ENCODE measurements at regions not wholly inside any gene's neighbourhood (a gene's known extent, or its start where the extent isn't known, plus 50 kb on each side); places are given as distances from the start of the nearest gene placed in this dataset.

GRCh38 chr21:16408280-16408679 is 678.5 kb downstream of the USP25 start:
- no peaks in the 10 kb centered on the region for H3K4me1 Mint-ChIP-seq (ENCODE audit: low read depth)
- H3K27me3 Mint-ChIP-seq = no peaks in the 10 kb centered on the region
- intact Hi-C loops (cut with micrococcal nuclease) = no loop called here
- ATAC-seq = no peak
- no peaks in the 10 kb centered on the region for H3K36me3 Mint-ChIP-seq (ENCODE audit: low read depth)
- TF ChIP-seq CTCF (IDR thresholded peaks at IDR 0.05) = no peak
- H3K9me3 Mint-ChIP-seq = peaks cover 2% of the 10 kb centered on the region
- DNase-seq = no peak
- no peak overlapping the region for H3K27ac Mint-ChIP-seq
- CTCF ChIA-PET = no interaction called here
- no peak overlapping the region for H3K4me3 Mint-ChIP-seq
- POLR2A ChIA-PET = no interaction called here

- H3K4me3 Mint-ChIP-seq = no peak overlapping the region
- H3K9me3 Mint-ChIP-seq = peaks cover 2% of the 10 kb centered on the region
- H3K4me1 Mint-ChIP-seq (ENCODE audit: low read depth) = no peaks in the 10 kb centered on the region
- intact Hi-C loops (cut with micrococcal nuclease) = no loop called here
- no peaks in the 10 kb centered on the region for H3K27me3 Mint-ChIP-seq
- DNase-seq = no peak
- no peaks in the 10 kb centered on the region for H3K36me3 Mint-ChIP-seq (ENCODE audit: low read depth)
- H3K27ac Mint-ChIP-seq = no peak overlapping the region
- TF ChIP-seq CTCF (IDR thresholded peaks at IDR 0.05) = no peak
- POLR2A ChIA-PET = no interaction called here
- ATAC-seq = no peak
- CTCF ChIA-PET = no interaction called here
These were observed 679.6 kb downstream of the USP25 start for GRCh38 chr21:16409352-16409751.

- no peak for ATAC-seq
- no peak overlapping the region for H3K4me3 Mint-ChIP-seq
- H3K36me3 Mint-ChIP-seq (ENCODE audit: low read depth) = no peaks in the 10 kb centered on the region
- H3K9me3 Mint-ChIP-seq = peaks cover 1% of the 10 kb centered on the region
- ChIA-PET POLR2A (no interaction called here), CTCF (no interaction called here)
- H3K27ac Mint-ChIP-seq = no peak overlapping the region
- DNase-seq = no peak
- intact Hi-C loops (cut with micrococcal nuclease) = no loop called here
- no peak for TF ChIP-seq CTCF (IDR thresholded peaks at IDR 0.05)
- no peaks in the 10 kb centered on the region for H3K27me3 Mint-ChIP-seq
- H3K4me1 Mint-ChIP-seq (ENCODE audit: low read depth) = no peaks in the 10 kb centered on the region
These were observed 688.4 kb downstream of the USP25 start for GRCh38 chr21:16418226-16418625.

- Mint-ChIP-seq H3K4me1 (ENCODE audit: low read depth) (no peaks in the 10 kb centered on the region), H3K27ac (no peak overlapping the region), H3K4me3 (no peak overlapping the region), H3K27me3 (no peaks in the 10 kb centered on the region), H3K36me3 (ENCODE audit: low read depth) (no peaks in the 10 kb centered on the region), H3K9me3 (peaks cover 1% of the 10 kb centered on the region)
- POLR2A ChIA-PET = no interaction called here
- CTCF ChIA-PET = no interaction called here
- no peak for ATAC-seq
- DNase-seq = no peak
- no peak for TF ChIP-seq CTCF (IDR thresholded peaks at IDR 0.05)
- intact Hi-C loops (cut with micrococcal nuclease) = no loop called here
These were observed 688.9 kb downstream of the USP25 start for GRCh38 chr21:16418642-16419041.

GRCh38 chr21:16419188-16419921 is 689.6 kb downstream of the USP25 start:
- CTCF ChIA-PET = no interaction called here

More at GRCh38 chr21:16419188-16419921, 689.6 kb downstream of the USP25 start:
- Mint-ChIP-seq H3K36me3 (ENCODE audit: low read depth) (no peaks in the 10 kb centered on the region), H3K9me3 (peaks cover 1% of the 10 kb centered on the region), H3K27me3 (no peaks in the 10 kb centered on the region), H3K4me3 (no peak overlapping the region), H3K27ac (no peak overlapping the region), H3K4me1 (ENCODE audit: low read depth) (no peaks in the 10 kb centered on the region)
- intact Hi-C loops (cut with micrococcal nuclease) = no loop called here
- POLR2A ChIA-PET = no interaction called here
- DNase-seq (no peak), ATAC-seq (no peak)
- no peak for TF ChIP-seq CTCF (IDR thresholded peaks at IDR 0.05)
